Liver (tissue), 7 donors: ENCODE measurements at regions not wholly inside any gene's neighbourhood (a gene's known extent, or its start where the extent isn't known, plus 50 kb on each side); places are given as distances from the start of the nearest gene placed in this dataset.

Experiments
- DNase-seq: peaks from one replicate; pipeline ENCODE4 v3.0.0-alpha.2; 2017; ENCODE audit warnings: low spot score
- H3K27ac ChIP-seq, 2 donors: one replicate each; pipeline ENCODE4 v1.7.0; 2013; ENCODE audit warnings: inconsistent platforms in 2 of 2, low read length in 2 of 2, control low read depth in 1 of 2, low read depth in 1 of 2, mild to moderate bottlenecking in 1 of 2
- H3K27me3 ChIP-seq, 4 donors: one replicate each; pipeline versions ENCODE4 v1.6.1 to v1.7.0; 2013; ENCODE audit warnings: low read length in 3 of 4, inconsistent platforms in 1 of 4, mild to moderate bottlenecking in 1 of 4, moderate library complexity in 1 of 4; ENCODE audit not compliant: control insufficient read depth in 4 of 4, insufficient read depth in 4 of 4
- H3K36me3 ChIP-seq, 4 donors: one replicate each; pipeline versions ENCODE4 v1.6.1 to v1.7.0; 2013; ENCODE audit warnings: low read length in 3 of 4, mild to moderate bottlenecking in 3 of 4, low read depth in 1 of 4, moderate library complexity in 1 of 4; ENCODE audit not compliant: control insufficient read depth in 4 of 4, insufficient read depth in 3 of 4
- H3K4me1 ChIP-seq, 4 donors: one replicate each; pipeline versions ENCODE4 v1.6.1 to v1.7.0; 2013; ENCODE audit warnings: low read length in 3 of 4, mild to moderate bottlenecking in 3 of 4, moderate library complexity in 1 of 4; ENCODE audit not compliant: control insufficient read depth in 4 of 4, insufficient read depth in 4 of 4
- H3K4me3 ChIP-seq, 3 donors: one replicate each; pipeline versions ENCODE4 v1.6.1 to v1.7.0; 2013; ENCODE audit warnings: low read length in 3 of 3, control low read depth in 1 of 3, low read depth in 1 of 3, mild to moderate bottlenecking in 1 of 3
- H3K9ac ChIP-seq, 2 donors: one replicate each; pipeline ENCODE4 v1.7.0; 2013; ENCODE audit warnings: low read length in 2 of 2, mild to moderate bottlenecking in 2 of 2, moderate library complexity in 2 of 2, control low read depth in 1 of 2, low read depth in 1 of 2
- H3K9me3 ChIP-seq, 4 donors: one replicate each; pipeline versions ENCODE4 v1.6.1 to v1.7.0; 2013; ENCODE audit warnings: low read length in 3 of 4; ENCODE audit not compliant: control insufficient read depth in 4 of 4
- EGR1 ChIP-seq, 2 donors: IDR thresholded peaks; 2 replicates each; pipeline ENCODE4 v1.6.1; 2016 to 2018; ENCODE audit warnings: antibody characterized with exemption in 2 of 2, low read depth in 2 of 2
- FOXA1 ChIP-seq: IDR thresholded peaks from 2 replicates; pipeline ENCODE4 v1.6.1; 2016; ENCODE audit warnings: antibody characterized with exemption
- FOXA2 ChIP-seq: IDR thresholded peaks from 2 replicates; pipeline ENCODE4 v1.6.1; 2016; ENCODE audit warnings: antibody characterized with exemption
- GABPA ChIP-seq, 2 donors: IDR thresholded peaks in 1 of 2; conservative IDR thresholded peaks in 1 of 2; 2 replicates each; pipeline ENCODE4 v1.6.1; 2016; ENCODE audit warnings: antibody characterized with exemption in 2 of 2, mild to moderate bottlenecking in 1 of 2, moderate library complexity in 1 of 2
- HNF4A ChIP-seq, 2 donors: conservative IDR thresholded peaks; 2 replicates each; pipeline ENCODE4 v1.6.1; 2016; ENCODE audit warnings: antibody characterized with exemption in 2 of 2, mild to moderate bottlenecking in 2 of 2
- JUND ChIP-seq, 2 donors: IDR thresholded peaks; 2 replicates each; pipeline ENCODE4 v1.6.1; 2016; ENCODE audit warnings: antibody characterized with exemption in 2 of 2
- MAX ChIP-seq: IDR thresholded peaks from 2 replicates; pipeline ENCODE4 v1.6.1; 2016; ENCODE audit warnings: antibody characterized with exemption
- NR2F2 ChIP-seq: IDR thresholded peaks from 2 replicates; pipeline ENCODE4 v1.6.1; 2016; ENCODE audit warnings: antibody characterized with exemption
- RAD21 ChIP-seq, 2 donors: IDR thresholded peaks; 2 replicates each; pipeline ENCODE4 v1.6.1; 2016; ENCODE audit warnings: antibody characterized with exemption in 2 of 2, mild to moderate bottlenecking in 2 of 2
- REST ChIP-seq: IDR thresholded peaks from 2 replicates; pipeline ENCODE4 v1.6.1; 2016; ENCODE audit warnings: antibody characterized with exemption, mild to moderate bottlenecking
- RXRA ChIP-seq, 2 donors: IDR thresholded peaks; 2 replicates each; pipeline ENCODE4 v1.6.1; 2017 to 2018; ENCODE audit warnings: antibody characterized with exemption in 2 of 2, mild to moderate bottlenecking in 1 of 2
- SP1 ChIP-seq: IDR thresholded peaks from 2 replicates; pipeline ENCODE4 v1.6.1; 2018; ENCODE audit warnings: antibody characterized with exemption, mild to moderate bottlenecking
- TAF1 ChIP-seq: conservative IDR thresholded peaks from 2 replicates; pipeline ENCODE4 v1.6.1; 2016; ENCODE audit warnings: antibody characterized with exemption, mild to moderate bottlenecking
- YY1 ChIP-seq: IDR thresholded peaks from 2 replicates; pipeline ENCODE4 v1.6.1; 2016; ENCODE audit warnings: antibody characterized with exemption, mild to moderate bottlenecking
- WGBS: extraction: QIAGEN DNeasy Blood & Tissue Kit; methylation state at CpG from one replicate; pipeline ENCODE4 v1.1.7; 2013; 5-methylcytosine and 5-hydroxymethylcytosine counted together
- TF ChIP-seq, protein P1 (sequence below): IDR thresholded peaks from 2 replicates; pipeline ENCODE4 v1.6.1; 2016; ENCODE audit warnings: antibody characterized with exemption
- donor health status: healthy.
- donor health status: healthy.
- donor health status: healthy.
- donor health status: healthy.

DNA sequence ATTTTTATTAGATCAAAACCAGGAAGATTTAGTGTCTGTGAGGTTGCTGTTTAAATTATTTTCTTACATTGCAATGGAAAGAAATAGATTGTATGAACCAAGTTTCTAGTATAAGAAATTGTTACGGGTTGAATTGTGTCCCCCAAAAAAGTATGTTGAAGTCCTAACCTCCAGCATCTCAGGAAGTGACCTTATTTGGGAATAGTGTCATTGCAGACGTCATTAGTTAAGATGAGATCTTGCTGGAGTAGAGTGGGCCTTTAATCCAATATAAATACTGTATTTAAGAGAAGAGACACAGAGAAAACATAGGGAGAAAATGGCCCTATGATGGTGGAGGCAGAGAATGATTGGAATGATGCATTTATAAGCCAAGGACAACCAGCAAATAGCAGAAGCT, 188.7 kb upstream of the SAMSN1 start:
- H3K9me3 ChIP-seq: no peaks in the 10 kb centered on the region
- TF ChIP-seq, protein P1, sequence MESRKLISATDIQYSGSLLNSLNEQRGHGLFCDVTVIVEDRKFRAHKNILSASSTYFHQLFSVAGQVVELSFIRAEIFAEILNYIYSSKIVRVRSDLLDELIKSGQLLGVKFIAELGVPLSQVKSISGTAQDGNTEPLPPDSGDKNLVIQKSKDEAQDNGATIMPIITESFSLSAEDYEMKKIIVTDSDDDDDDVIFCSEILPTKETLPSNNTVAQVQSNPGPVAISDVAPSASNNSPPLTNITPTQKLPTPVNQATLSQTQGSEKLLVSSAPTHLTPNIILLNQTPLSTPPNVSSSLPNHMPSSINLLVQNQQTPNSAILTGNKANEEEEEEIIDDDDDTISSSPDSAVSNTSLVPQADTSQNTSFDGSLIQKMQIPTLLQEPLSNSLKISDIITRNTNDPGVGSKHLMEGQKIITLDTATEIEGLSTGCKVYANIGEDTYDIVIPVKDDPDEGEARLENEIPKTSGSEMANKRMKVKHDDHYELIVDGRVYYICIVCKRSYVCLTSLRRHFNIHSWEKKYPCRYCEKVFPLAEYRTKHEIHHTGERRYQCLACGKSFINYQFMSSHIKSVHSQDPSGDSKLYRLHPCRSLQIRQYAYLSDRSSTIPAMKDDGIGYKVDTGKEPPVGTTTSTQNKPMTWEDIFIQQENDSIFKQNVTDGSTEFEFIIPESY: no peak
- TF ChIP-seq FOXA2 (no peak), RXRA (IDR thresholded peaks at IDR 0.05) (no peak), YY1 (no peak), JUND (IDR thresholded peaks at IDR 0.05) (no peak), SP1 (no peak), RAD21 (IDR thresholded peaks at IDR 0.05) (no peak), REST (no peak), MAX (no peak), EGR1 (IDR thresholded peaks at IDR 0.05; ENCODE audit: low read depth in 2 of 2) (no peak), TAF1 (no peak), GABPA (IDR thresholded peaks at IDR 0.05 in 1 of 2, conservative IDR thresholded peaks at IDR 0.05 in 1 of 2) (no peak)
- H3K4me3 ChIP-seq: no peak overlapping the region
- no peak for DNase-seq
- H3K4me1 ChIP-seq: no peaks in the 10 kb centered on the region
- H3K36me3 ChIP-seq: no peaks in the 10 kb centered on the region
- H3K9ac ChIP-seq: no peak overlapping the region
- WGBS: 85% methylated on average over 2 of the region's 2 CpGs
- no peaks in the 10 kb centered on the region for H3K27me3 ChIP-seq
- no peak overlapping the region for H3K27ac ChIP-seq

- DNase-seq: no peak
- WGBS: 85% methylated on average over 3 of the region's 3 CpGs
- no peaks in the 10 kb centered on the region for H3K4me1 ChIP-seq
- TF ChIP-seq REST: no peak
- no peak for TF ChIP-seq RXRA (IDR thresholded peaks at IDR 0.05)
- no peak for TF ChIP-seq FOXA1
- no peak for TF ChIP-seq MAX
- no peak for TF ChIP-seq HNF4A (conservative IDR thresholded peaks at IDR 0.05)
- TF ChIP-seq YY1: no peak
- no peak for TF ChIP-seq JUND (IDR thresholded peaks at IDR 0.05)
- no peak for TF ChIP-seq GABPA (IDR thresholded peaks at IDR 0.05 in 1 of 2, conservative IDR thresholded peaks at IDR 0.05 in 1 of 2)
- TF ChIP-seq NR2F2: no peak
- no peak overlapping the region for H3K27ac ChIP-seq
- no peaks in the 10 kb centered on the region for H3K9me3 ChIP-seq
- H3K4me3 ChIP-seq: no peak overlapping the region
- H3K27me3 ChIP-seq: no peaks in the 10 kb centered on the region
- H3K36me3 ChIP-seq: no peaks in the 10 kb centered on the region
- H3K9ac ChIP-seq: no peak overlapping the region
Observed at GRCh38 chr21:14734191-14734590, 188.1 kb upstream of the SAMSN1 start.
